HepG2 (cell line): ENCODE measurements at regions not wholly inside any gene's neighbourhood (a gene's known extent, or its start where the extent isn't known, plus 50 kb on each side); places are given as distances from the start of the nearest gene placed in this dataset.

ENCODE experiments used
- POLR2A ChIP-seq, 2 experiments: IDR thresholded peaks; 2 replicates each; pipeline ENCODE4 v1.6.1; 2011; ENCODE audit warnings: low read depth in 2 of 2, low read length in 2 of 2, mild to moderate bottlenecking in 1 of 2, moderate library complexity in 1 of 2; ENCODE audit not compliant: insufficient read depth in 1 of 2
- POLR2AphosphoS5 ChIP-seq: IDR thresholded peaks from 2 replicates; pipeline ENCODE4 v1.6.1; 2012; ENCODE audit warnings: low read depth, low read length
- ZNF274 ChIP-seq: sonication (generic); formaldehyde crosslinking; IDR thresholded peaks from 2 replicates; pipeline ENCODE4 v1.5.1; 2020; ENCODE audit warnings: mild to moderate bottlenecking, missing genetic modification reagents
- ZNF747 ChIP-seq: sonication (generic); formaldehyde crosslinking; IDR thresholded peaks from 2 replicates; pipeline ENCODE4 v1.8.1; 2023; ENCODE audit warnings: missing genetic modification reagents, mild to moderate bottlenecking, borderline replicate concordance
- ZNF776 ChIP-seq: sonication (generic); formaldehyde crosslinking; IDR thresholded peaks from 2 replicates; pipeline ENCODE4 v1.4.0; 2020; ENCODE audit warnings: mild to moderate bottlenecking, missing genetic modification reagents
- TF ChIP-seq, protein P1 (sequence below): IDR thresholded peaks from 2 replicates; pipeline ENCODE4 v1.6.1; 2012; ENCODE audit warnings: inconsistent platforms
- TF ChIP-seq, protein P2 (sequence below): sonication (generic); formaldehyde crosslinking; IDR thresholded peaks from 2 replicates; pipeline ENCODE4 v1.5.0; 2020; ENCODE audit warnings: mild to moderate bottlenecking, missing genetic modification reagents, moderate library complexity

DNA sequence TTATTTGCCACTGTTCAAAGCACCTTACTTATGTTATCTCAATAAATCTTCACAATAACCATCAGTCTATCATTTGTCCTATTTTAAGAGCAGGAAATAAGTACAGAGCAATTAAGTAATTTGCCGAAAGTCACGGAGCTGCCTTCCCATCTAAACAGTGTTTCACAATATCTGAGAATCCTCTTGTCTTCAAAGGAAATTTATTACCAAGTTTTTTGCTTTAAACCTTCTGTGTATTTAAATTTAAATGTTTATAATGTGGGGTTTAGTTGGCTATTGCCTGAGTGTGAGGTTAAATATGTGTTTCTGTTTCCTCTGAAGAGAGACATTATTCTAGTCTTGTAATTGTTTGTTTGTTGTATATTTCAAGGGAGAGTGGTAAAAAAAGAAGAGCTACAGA, 633.1 kb downstream of the EFNB2 start:
- no peak for TF ChIP-seq ZNF747 (CRISPR knock-in tag)
- no peak for TF ChIP-seq POLR2AphosphoS5
- TF ChIP-seq POLR2A (IDR thresholded peaks at IDR 0.05; ENCODE audit: insufficient read depth in 1 of 2, low read depth in 2 of 2, low read length in 2 of 2): no peak
- TF ChIP-seq, protein P1, sequence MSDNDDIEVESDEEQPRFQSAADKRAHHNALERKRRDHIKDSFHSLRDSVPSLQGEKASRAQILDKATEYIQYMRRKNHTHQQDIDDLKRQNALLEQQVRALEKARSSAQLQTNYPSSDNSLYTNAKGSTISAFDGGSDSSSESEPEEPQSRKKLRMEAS: no peak
- TF ChIP-seq ZNF274 (CRISPR knock-in tag): no peak
- TF ChIP-seq, protein P2, sequence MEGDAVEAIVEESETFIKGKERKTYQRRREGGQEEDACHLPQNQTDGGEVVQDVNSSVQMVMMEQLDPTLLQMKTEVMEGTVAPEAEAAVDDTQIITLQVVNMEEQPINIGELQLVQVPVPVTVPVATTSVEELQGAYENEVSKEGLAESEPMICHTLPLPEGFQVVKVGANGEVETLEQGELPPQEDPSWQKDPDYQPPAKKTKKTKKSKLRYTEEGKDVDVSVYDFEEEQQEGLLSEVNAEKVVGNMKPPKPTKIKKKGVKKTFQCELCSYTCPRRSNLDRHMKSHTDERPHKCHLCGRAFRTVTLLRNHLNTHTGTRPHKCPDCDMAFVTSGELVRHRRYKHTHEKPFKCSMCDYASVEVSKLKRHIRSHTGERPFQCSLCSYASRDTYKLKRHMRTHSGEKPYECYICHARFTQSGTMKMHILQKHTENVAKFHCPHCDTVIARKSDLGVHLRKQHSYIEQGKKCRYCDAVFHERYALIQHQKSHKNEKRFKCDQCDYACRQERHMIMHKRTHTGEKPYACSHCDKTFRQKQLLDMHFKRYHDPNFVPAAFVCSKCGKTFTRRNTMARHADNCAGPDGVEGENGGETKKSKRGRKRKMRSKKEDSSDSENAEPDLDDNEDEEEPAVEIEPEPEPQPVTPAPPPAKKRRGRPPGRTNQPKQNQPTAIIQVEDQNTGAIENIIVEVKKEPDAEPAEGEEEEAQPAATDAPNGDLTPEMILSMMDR (CRISPR knock-in tag): no peak
- no peak for TF ChIP-seq ZNF776 (CRISPR knock-in tag)
